ENCODE measurements at regions not wholly inside any gene's neighbourhood (a gene's known extent, or its start where the extent isn't known, plus 50 kb on each side); places are given as distances from the start of the nearest gene placed in this dataset.

GRCh38 chr6:90412538-90413369 is 116.1 kb upstream of the BACH2 start:
- H3K4me3 ChIP-seq (ENCODE audit: low read depth, low read length), result no peak overlapping the region
- no peak for DNase-seq (ENCODE audit: low read depth)
- TF ChIP-seq CTCF (IDR thresholded peaks at IDR 0.05; ENCODE audit: insufficient read depth, low read length, poor library complexity, severe bottlenecking), result no peak
- no peaks in the 10 kb centered on the region for H3K36me3 ChIP-seq (ENCODE audit: control insufficient read depth, insufficient read depth, low read length)
- H3K27me3 ChIP-seq (ENCODE audit: control insufficient read depth, insufficient read depth, low read length), result no peaks in the 10 kb centered on the region

DNA sequence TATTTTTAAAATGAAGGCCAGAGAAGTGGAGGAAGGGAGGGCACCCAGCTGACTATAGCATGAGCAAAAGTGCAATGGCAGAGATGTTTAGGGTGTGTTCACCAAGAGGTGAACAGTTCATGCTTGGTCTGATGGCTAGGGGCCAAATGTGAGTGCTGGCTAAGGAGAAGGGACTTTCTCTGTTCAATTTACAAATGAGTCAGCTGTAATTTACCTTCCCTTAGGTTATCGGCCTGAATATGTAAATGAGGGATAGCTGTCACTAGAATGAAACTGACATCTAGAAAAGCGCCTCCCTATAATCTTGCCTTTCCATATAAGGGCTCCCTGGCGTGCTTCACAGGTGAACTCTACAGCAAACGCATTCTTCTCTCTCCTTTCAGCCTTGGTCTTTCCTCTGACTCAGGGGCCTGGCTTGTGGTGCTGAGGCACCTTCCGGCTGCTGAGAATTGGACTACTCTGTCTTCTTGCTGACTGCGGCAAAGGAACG is 114.7 kb upstream of the BACH2 start:
- no peak for DNase-seq (ENCODE audit: low read depth)
- TF ChIP-seq CTCF (IDR thresholded peaks at IDR 0.05; ENCODE audit: insufficient read depth, low read length, poor library complexity, severe bottlenecking), result no peak

DNA sequence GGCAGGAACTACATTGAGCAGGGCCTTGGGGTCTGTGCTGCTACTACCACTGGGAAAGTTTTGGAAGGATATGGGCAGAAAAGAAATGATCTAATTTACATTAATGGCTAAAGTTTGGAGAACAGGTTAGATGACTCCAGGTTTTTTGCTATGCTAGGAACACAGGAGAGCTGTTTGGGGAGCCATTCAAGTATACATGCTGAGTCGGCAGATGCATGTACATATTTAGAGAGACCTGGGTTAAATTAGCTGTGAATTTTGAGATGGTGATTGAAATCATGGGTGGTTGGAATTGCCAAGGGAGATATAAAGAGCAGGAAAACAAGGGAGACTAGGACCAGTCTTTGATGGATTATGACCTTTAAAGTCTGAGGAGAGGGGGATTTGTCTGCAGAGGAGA is 113.1 kb upstream of the BACH2 start:
- TF ChIP-seq CTCF (IDR thresholded peaks at IDR 0.05; ENCODE audit: insufficient read depth, low read length, poor library complexity, severe bottlenecking), result no peak
- no peaks in the 10 kb centered on the region for H3K36me3 ChIP-seq (ENCODE audit: control insufficient read depth, insufficient read depth, low read length)
- no peaks in the 10 kb centered on the region for H3K27me3 ChIP-seq (ENCODE audit: control insufficient read depth, insufficient read depth, low read length)
- DNase-seq (ENCODE audit: low read depth), result no peak
- H3K4me3 ChIP-seq (ENCODE audit: low read depth, low read length), result no peak overlapping the region

More for the DNA sequence above, 114.7 kb upstream of the BACH2 start:
- no peak overlapping the region for H3K4me3 ChIP-seq (ENCODE audit: low read depth, low read length)
- no peaks in the 10 kb centered on the region for H3K36me3 ChIP-seq (ENCODE audit: control insufficient read depth, insufficient read depth, low read length)
- no peaks in the 10 kb centered on the region for H3K27me3 ChIP-seq (ENCODE audit: control insufficient read depth, insufficient read depth, low read length)

DNA sequence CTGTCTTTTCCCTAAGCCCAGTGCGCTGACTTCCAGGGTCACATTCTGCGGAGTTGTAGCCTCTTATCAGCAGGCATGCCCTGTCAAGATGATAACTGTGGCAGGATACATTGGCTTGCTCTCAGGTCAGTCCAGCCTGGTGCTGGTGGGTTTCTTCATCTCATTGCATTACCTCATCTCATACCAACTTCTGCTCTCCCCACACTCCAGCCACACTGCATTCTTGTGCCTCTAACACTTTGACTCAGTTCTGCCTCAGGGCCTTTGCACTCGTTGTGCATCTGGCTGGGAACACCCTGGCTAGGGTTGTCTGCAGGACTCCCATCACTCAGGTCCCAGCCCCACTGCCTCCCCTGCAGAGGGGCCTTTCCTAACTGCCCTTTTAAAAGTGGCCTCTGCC is 110.3 kb upstream of the BACH2 start:
- Histone ChIP-seq H3K27me3 (ENCODE audit: control insufficient read depth, insufficient read depth, low read length) (no peaks in the 10 kb centered on the region), H3K4me3 (ENCODE audit: low read depth, low read length) (no peak overlapping the region), H3K36me3 (ENCODE audit: control insufficient read depth, insufficient read depth, low read length) (no peaks in the 10 kb centered on the region)
- no peak for DNase-seq (ENCODE audit: low read depth)
- no peak for TF ChIP-seq CTCF (IDR thresholded peaks at IDR 0.05; ENCODE audit: insufficient read depth, low read length, poor library complexity, severe bottlenecking)

GRCh38 chr6:90406142-90406794 is 109.6 kb upstream of the BACH2 start:
- no peaks in the 10 kb centered on the region for H3K27me3 ChIP-seq (ENCODE audit: control insufficient read depth, insufficient read depth, low read length)
- TF ChIP-seq CTCF (IDR thresholded peaks at IDR 0.05; ENCODE audit: insufficient read depth, low read length, poor library complexity, severe bottlenecking), result no peak
- no peaks in the 10 kb centered on the region for H3K36me3 ChIP-seq (ENCODE audit: control insufficient read depth, insufficient read depth, low read length)
- peak; percentile 57 for DNase-seq (ENCODE audit: low read depth)
- H3K4me3 ChIP-seq (ENCODE audit: low read depth, low read length), result no peak overlapping the region

Data from kidney epithelial cell (primary cell).